ENCODE measurements at regions not wholly inside any gene's neighbourhood (a gene's known extent, or its start where the extent isn't known, plus 50 kb on each side); places are given as distances from the start of the nearest gene placed in this dataset.

DNA sequence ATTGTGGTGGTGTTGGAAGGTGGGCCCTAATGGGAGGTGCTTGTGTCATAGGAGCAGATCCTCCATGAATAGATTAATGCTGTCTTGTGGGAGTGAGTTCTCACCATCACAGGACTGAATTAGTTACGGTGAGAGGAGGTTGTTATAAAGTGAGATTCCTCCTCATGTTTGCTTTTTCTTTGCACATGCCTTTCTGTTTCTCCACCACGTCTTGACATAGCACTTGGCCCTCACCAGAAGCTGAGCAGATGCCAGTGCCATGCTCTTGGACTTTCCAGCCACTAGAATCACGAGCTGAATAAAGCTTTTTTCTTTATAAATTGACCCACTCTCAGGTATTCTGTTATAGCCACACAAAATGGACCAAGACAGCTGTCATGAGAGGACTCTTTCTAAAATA is 194.8 kb downstream of the PTPRU start:
- 66% methylated on average over 3 of the region's 3 CpGs for WGBS
- no peaks in the 10 kb centered on the region for H3K36me3 ChIP-seq
- H3K27ac ChIP-seq (replicated peaks in 1 of 4), result no peak overlapping the region
- H3K9me3 ChIP-seq, result peaks cover 0 to 15% (median 0%) of the 10 kb centered on the region in 4 donors
- intact Hi-C loops (cut with DNase I), result no loop called here
- H3K27me3 ChIP-seq, result peaks cover 0 to 19% (median 0%) of the 10 kb centered on the region in 4 donors
- no peak overlapping the region for H3K4me3 ChIP-seq
- TF ChIP-seq POLR2AphosphoS5 (IDR thresholded peaks at IDR 0.05), result no peak
- no peak for TF ChIP-seq EP300 (IDR thresholded peaks at IDR 0.05)
- no peak for TF ChIP-seq POLR2A (IDR thresholded peaks at IDR 0.05; ENCODE audit: low read depth)
- TF ChIP-seq, protein P1, sequence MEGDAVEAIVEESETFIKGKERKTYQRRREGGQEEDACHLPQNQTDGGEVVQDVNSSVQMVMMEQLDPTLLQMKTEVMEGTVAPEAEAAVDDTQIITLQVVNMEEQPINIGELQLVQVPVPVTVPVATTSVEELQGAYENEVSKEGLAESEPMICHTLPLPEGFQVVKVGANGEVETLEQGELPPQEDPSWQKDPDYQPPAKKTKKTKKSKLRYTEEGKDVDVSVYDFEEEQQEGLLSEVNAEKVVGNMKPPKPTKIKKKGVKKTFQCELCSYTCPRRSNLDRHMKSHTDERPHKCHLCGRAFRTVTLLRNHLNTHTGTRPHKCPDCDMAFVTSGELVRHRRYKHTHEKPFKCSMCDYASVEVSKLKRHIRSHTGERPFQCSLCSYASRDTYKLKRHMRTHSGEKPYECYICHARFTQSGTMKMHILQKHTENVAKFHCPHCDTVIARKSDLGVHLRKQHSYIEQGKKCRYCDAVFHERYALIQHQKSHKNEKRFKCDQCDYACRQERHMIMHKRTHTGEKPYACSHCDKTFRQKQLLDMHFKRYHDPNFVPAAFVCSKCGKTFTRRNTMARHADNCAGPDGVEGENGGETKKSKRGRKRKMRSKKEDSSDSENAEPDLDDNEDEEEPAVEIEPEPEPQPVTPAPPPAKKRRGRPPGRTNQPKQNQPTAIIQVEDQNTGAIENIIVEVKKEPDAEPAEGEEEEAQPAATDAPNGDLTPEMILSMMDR (IDR thresholded peaks at IDR 0.05), result no peak
- peaks cover 0 to 3% (median 0%) of the 10 kb centered on the region in 4 donors for H3K4me1 ChIP-seq
- DNase-seq (ENCODE audit: extremely low spot score), result no peak

DNA sequence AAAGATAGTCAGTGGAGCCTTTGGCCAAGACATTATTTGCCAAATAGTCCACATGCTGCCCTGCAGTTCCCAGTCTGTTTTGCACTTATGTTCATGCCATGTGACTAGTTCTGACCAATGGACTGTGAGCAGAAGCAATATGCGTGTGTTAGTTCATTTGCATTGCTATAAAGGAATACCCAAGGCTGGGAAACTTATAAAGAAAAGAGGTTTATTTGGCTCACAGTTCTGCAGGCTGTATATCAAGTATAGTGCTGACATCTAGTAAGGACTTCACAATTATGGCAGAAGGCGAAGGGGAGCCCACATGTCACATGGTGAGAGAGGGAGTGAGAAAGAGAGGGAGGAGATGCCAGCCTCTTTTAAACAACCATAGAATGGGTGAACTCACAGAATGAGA is 193.3 kb downstream of the PTPRU start:
- peaks cover 0 to 24% (median 0%) of the 10 kb centered on the region in 4 donors for H3K27me3 ChIP-seq
- peaks cover 0 to 3% (median 0%) of the 10 kb centered on the region in 4 donors for H3K4me1 ChIP-seq
- intact Hi-C loops (cut with DNase I), result no loop called here
- TF ChIP-seq EP300 (IDR thresholded peaks at IDR 0.05) (no peak), POLR2A (IDR thresholded peaks at IDR 0.05; ENCODE audit: low read depth) (no peak), POLR2AphosphoS5 (IDR thresholded peaks at IDR 0.05) (no peak)
- TF ChIP-seq, protein P1 (IDR thresholded peaks at IDR 0.05), result no peak
- DNase-seq (ENCODE audit: extremely low spot score), result no peak
- H3K4me3 ChIP-seq, result no peak overlapping the region
- H3K9me3 ChIP-seq, result peaks cover 0 to 15% (median 0%) of the 10 kb centered on the region in 4 donors
- no peaks in the 10 kb centered on the region for H3K36me3 ChIP-seq
- 86% methylated on average over 2 of the region's 2 CpGs for WGBS
- H3K27ac ChIP-seq (replicated peaks in 1 of 4), result no peak overlapping the region

- H3K27ac ChIP-seq (replicated peaks in 1 of 4), result no peak overlapping the region
- no peak for TF ChIP-seq POLR2A (IDR thresholded peaks at IDR 0.05; ENCODE audit: low read depth)
- TF ChIP-seq POLR2AphosphoS5 (IDR thresholded peaks at IDR 0.05), result no peak
- TF ChIP-seq, protein P1 (IDR thresholded peaks at IDR 0.05), result no peak
- no peak for TF ChIP-seq EP300 (IDR thresholded peaks at IDR 0.05)
- intact Hi-C loops (cut with DNase I), result no loop called here
- peaks cover 0 to 3% (median 0%) of the 10 kb centered on the region in 4 donors for H3K4me1 ChIP-seq
- H3K4me3 ChIP-seq, result no peak overlapping the region
- no peak for DNase-seq (ENCODE audit: extremely low spot score)
- 80% methylated on average over 4 of the region's 4 CpGs for whole genome bisulfite sequencing
- H3K9me3 ChIP-seq, result peaks cover 0 to 15% (median 0%) of the 10 kb centered on the region in 4 donors
- peaks cover 0 to 27% (median 0%) of the 10 kb centered on the region in 4 donors for H3K27me3 ChIP-seq
- no peaks in the 10 kb centered on the region for H3K36me3 ChIP-seq
Observed at GRCh38 chr1:29428997-29429396, 192.7 kb downstream of the PTPRU start.

- Histone ChIP-seq H3K27ac (replicated peaks in 1 of 4) (no peak overlapping the region), H3K36me3 (no peaks in the 10 kb centered on the region), H3K4me1 (peaks cover 0 to 3% (median 0%) of the 10 kb centered on the region in 4 donors), H3K27me3 (peaks cover 0 to 30% (median 0%) of the 10 kb centered on the region in 4 donors), H3K9me3 (peaks cover 0 to 15% (median 0%) of the 10 kb centered on the region in 4 donors), H3K4me3 (no peak overlapping the region)
- DNase-seq (ENCODE audit: extremely low spot score), result no peak
- intact Hi-C loops (cut with DNase I), result no loop called here
- 87% methylated on average over 3 of the region's 4 CpGs for WGBS
- TF ChIP-seq, protein P1 (IDR thresholded peaks at IDR 0.05), result no peak
- TF ChIP-seq EP300 (IDR thresholded peaks at IDR 0.05) (no peak), POLR2AphosphoS5 (IDR thresholded peaks at IDR 0.05) (no peak), POLR2A (IDR thresholded peaks at IDR 0.05; ENCODE audit: low read depth) (no peak)
Observed at GRCh38 chr1:29428280-29428615, 191.9 kb downstream of the PTPRU start.

Measured in esophagus muscularis mucosa (tissue), 4 donors.